ENCODE measurements at regions not wholly inside any gene's neighbourhood (a gene's known extent, or its start where the extent isn't known, plus 50 kb on each side); places are given as distances from the start of the nearest gene placed in this dataset.

DNA sequence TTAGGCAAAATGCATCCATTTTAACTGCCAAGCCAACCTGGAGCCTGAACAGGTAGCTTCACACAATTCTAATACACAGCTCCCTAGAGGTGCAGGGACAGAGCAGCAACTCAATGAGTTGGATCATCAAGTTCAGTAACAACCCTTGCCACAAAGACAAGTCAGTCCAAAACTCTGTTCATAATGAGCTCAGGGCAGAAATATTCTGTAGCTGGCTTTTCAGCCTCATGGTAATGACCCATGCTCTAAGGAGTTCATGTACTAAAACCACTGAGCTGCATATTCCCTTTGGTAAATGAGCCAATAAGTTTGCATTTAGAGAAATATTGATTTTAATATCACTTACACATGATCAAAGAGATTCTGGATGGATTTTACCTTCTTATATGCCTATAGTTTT is 316.1 kb downstream of the SEC23A start:
- TF ChIP-seq, protein P1, sequence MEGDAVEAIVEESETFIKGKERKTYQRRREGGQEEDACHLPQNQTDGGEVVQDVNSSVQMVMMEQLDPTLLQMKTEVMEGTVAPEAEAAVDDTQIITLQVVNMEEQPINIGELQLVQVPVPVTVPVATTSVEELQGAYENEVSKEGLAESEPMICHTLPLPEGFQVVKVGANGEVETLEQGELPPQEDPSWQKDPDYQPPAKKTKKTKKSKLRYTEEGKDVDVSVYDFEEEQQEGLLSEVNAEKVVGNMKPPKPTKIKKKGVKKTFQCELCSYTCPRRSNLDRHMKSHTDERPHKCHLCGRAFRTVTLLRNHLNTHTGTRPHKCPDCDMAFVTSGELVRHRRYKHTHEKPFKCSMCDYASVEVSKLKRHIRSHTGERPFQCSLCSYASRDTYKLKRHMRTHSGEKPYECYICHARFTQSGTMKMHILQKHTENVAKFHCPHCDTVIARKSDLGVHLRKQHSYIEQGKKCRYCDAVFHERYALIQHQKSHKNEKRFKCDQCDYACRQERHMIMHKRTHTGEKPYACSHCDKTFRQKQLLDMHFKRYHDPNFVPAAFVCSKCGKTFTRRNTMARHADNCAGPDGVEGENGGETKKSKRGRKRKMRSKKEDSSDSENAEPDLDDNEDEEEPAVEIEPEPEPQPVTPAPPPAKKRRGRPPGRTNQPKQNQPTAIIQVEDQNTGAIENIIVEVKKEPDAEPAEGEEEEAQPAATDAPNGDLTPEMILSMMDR (IDR thresholded peaks at IDR 0.05; ENCODE audit: insufficient read depth in 1 of 2, low read depth in 1 of 2, low read length in 1 of 2, severe bottlenecking in 1 of 2, unreplicated experiment in 1 of 2) = no peak
- no peaks in the 10 kb centered on the region for H3K27me3 ChIP-seq (replicated peaks; ENCODE audit: control insufficient read depth, insufficient read depth, low read length)
- no peak overlapping the region for H3K4me3 ChIP-seq (ENCODE audit: low read depth, low read length)
- Mint-ChIP-seq H3K4me3 (ENCODE audit: unreplicated experiment) (no peak overlapping the region), H3K27ac (ENCODE audit: unreplicated experiment) (no peak overlapping the region), H3K9me3 (ENCODE audit: unreplicated experiment) (no peaks in the 10 kb centered on the region), H3K36me3 (ENCODE audit: insufficient read depth, unreplicated experiment) (no peaks in the 10 kb centered on the region), H3K4me1 (ENCODE audit: low read depth, unreplicated experiment) (no peaks in the 10 kb centered on the region), H3K27me3 (ENCODE audit: insufficient read depth, unreplicated experiment) (peaks cover 5% of the 10 kb centered on the region)
- no peak for DNase-seq
- CTCF ChIA-PET = interaction anchor here (0.7 kb wide), 1 partner anchor 474 kb away, joined by 4 read pairs; no protein-coding TSS in a partner anchor
- no peaks in the 10 kb centered on the region for H3K36me3 ChIP-seq (ENCODE audit: control insufficient read depth, insufficient read depth, low read length)
- POLR2A ChIA-PET = no interaction called here
- BruUV-seq (replicated peaks) = no TSS peak
- no peaks in the 10 kb centered on the region for H3K4me1 ChIP-seq
- no peaks in the 10 kb centered on the region for H3K9me3 ChIP-seq
- intact Hi-C loops (cut with micrococcal nuclease; ENCODE audit: unreplicated experiment) = no loop called here

DNA sequence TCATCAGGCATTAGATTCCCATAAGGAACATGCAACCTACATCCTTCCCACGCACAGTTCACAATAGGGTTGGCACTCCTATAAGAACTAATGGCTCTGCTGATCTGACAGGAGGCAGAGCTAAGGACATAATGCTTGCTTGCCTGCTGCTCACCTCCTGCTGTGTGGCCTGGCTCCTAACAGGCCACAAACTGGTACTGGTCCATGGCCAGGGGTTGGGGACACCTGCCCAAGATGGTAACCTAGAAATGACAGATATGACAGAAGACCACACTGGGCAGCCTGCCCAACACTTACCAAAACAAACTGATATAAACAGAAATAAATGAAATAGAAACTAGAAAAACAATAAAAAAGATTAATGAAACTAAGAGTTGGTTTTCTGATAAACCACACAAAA is 325.6 kb downstream of the SEC23A start:
- H3K4me3 ChIP-seq (ENCODE audit: low read depth, low read length) = no peak overlapping the region
- TF ChIP-seq, protein P1 (IDR thresholded peaks at IDR 0.05; ENCODE audit: insufficient read depth in 1 of 2, low read depth in 1 of 2, low read length in 1 of 2, severe bottlenecking in 1 of 2, unreplicated experiment in 1 of 2) = no peak
- CTCF ChIA-PET = no interaction called here
- H3K9me3 ChIP-seq = no peaks in the 10 kb centered on the region
- Mint-ChIP-seq H3K36me3 (ENCODE audit: insufficient read depth, unreplicated experiment) (no peaks in the 10 kb centered on the region), H3K9me3 (ENCODE audit: unreplicated experiment) (no peaks in the 10 kb centered on the region), H3K27ac (ENCODE audit: unreplicated experiment) (no peak overlapping the region), H3K27me3 (ENCODE audit: insufficient read depth, unreplicated experiment) (peaks cover 9% of the 10 kb centered on the region), H3K4me1 (ENCODE audit: low read depth, unreplicated experiment) (no peaks in the 10 kb centered on the region), H3K4me3 (ENCODE audit: unreplicated experiment) (no peak overlapping the region)
- POLR2A ChIA-PET = no interaction called here
- DNase-seq = no peak
- intact Hi-C loops (cut with micrococcal nuclease; ENCODE audit: unreplicated experiment) = no loop called here
- BruUV-seq (replicated peaks) = no TSS peak
- no peaks in the 10 kb centered on the region for H3K36me3 ChIP-seq (ENCODE audit: control insufficient read depth, insufficient read depth, low read length)
- H3K27me3 ChIP-seq (replicated peaks; ENCODE audit: control insufficient read depth, insufficient read depth, low read length) = no peaks in the 10 kb centered on the region
- no peaks in the 10 kb centered on the region for H3K4me1 ChIP-seq

DNA sequence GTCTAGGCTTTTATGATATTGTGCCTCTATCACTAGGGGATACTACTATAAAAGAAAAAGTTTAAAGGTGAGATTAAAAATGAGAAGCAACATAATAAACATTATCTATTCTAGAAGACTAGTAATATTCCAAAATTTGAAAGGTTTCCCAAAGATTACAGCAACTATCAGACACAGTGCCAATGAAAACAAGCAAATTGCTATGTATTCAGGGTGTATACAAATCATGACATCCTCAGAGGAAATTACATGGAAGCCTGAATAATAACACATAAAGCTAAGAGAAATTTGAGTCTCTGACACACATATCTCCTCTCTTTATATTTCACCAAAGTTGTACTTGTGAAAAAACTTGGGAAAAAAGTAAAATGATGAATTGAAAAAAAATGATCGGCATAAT is 327.0 kb downstream of the SEC23A start:
- H3K4me1 Mint-ChIP-seq (ENCODE audit: low read depth, unreplicated experiment) = no peaks in the 10 kb centered on the region
- TF ChIP-seq, protein P1 (IDR thresholded peaks at IDR 0.05; ENCODE audit: insufficient read depth in 1 of 2, low read depth in 1 of 2, low read length in 1 of 2, severe bottlenecking in 1 of 2, unreplicated experiment in 1 of 2) = no peak
- no peaks in the 10 kb centered on the region for H3K36me3 ChIP-seq (ENCODE audit: control insufficient read depth, insufficient read depth, low read length)
- H3K9me3 ChIP-seq = no peaks in the 10 kb centered on the region
- peaks cover 6% of the 10 kb centered on the region for H3K27me3 Mint-ChIP-seq (ENCODE audit: insufficient read depth, unreplicated experiment)
- CTCF ChIA-PET = no interaction called here
- H3K27ac Mint-ChIP-seq (ENCODE audit: unreplicated experiment) = no peak overlapping the region
- H3K36me3 Mint-ChIP-seq (ENCODE audit: insufficient read depth, unreplicated experiment) = no peaks in the 10 kb centered on the region
- H3K4me3 ChIP-seq (ENCODE audit: low read depth, low read length) = no peak overlapping the region
- no peaks in the 10 kb centered on the region for H3K9me3 Mint-ChIP-seq (ENCODE audit: unreplicated experiment)
- POLR2A ChIA-PET = no interaction called here
- no peaks in the 10 kb centered on the region for H3K27me3 ChIP-seq (replicated peaks; ENCODE audit: control insufficient read depth, insufficient read depth, low read length)
- H3K4me1 ChIP-seq = no peaks in the 10 kb centered on the region
- BruUV-seq (replicated peaks) = no TSS peak
- intact Hi-C loops (cut with micrococcal nuclease; ENCODE audit: unreplicated experiment) = no loop called here
- DNase-seq = no peak
- no peak overlapping the region for H3K4me3 Mint-ChIP-seq (ENCODE audit: unreplicated experiment)

All from Caco-2 (cell line).